HEK293 (cell line): ENCODE measurements at regions not wholly inside any gene's neighbourhood (a gene's known extent, or its start where the extent isn't known, plus 50 kb on each side); places are given as distances from the start of the nearest gene placed in this dataset.

Source experiments
- CTCF ChIA-PET: fragments of 350-600 bp; formaldehyde crosslinking; extraction: SDS; loops from one replicate; lab custom pipeline; 2021; ENCODE audit warnings: antibody characterized with exemption; lab: Yijun Ruan, JAX
- POLR2A ChIA-PET: fragments of 300-600 bp; formaldehyde crosslinking; extraction: SDS; loops from one replicate; lab custom pipeline; 2020; ENCODE audit warnings: antibody characterized with exemption, inconsistent platforms; lab: Yijun Ruan, JAX
- H3K27ac ChIP-seq: fragments of 200-500 bp; sonication (Bioruptor generic); 2 replicates; pipeline ENCODE4 v1.5.1; 2014; ENCODE audit warnings: low read depth, low read length, control low read depth, inconsistent platforms; ENCODE audit errors: extremely low read depth
- H3K36me3 ChIP-seq, 2 experiments: fragments of 200-500 bp in 1 of 2; sonication (Bioruptor generic) in 1 of 2; 1 replicate in 1 of 2; 2 replicates in 1 of 2; pipeline ENCODE4 v1.5.1; 2014 to 2017; ENCODE audit warnings: inconsistent platforms in 2 of 2, low read length in 2 of 2; ENCODE audit not compliant: control insufficient read depth in 2 of 2, insufficient read depth in 1 of 2
- H3K4me1 ChIP-seq: fragments of 200-500 bp; sonication (Bioruptor generic); 2 replicates; pipeline ENCODE4 v1.5.1; 2014; ENCODE audit warnings: mild to moderate bottlenecking, low read length, inconsistent platforms; ENCODE audit not compliant: control insufficient read depth, insufficient read depth
- H3K4me3 ChIP-seq: 2 replicates; pipeline ENCODE4 v1.5.1; 2011; ENCODE audit warnings: low read depth, mild to moderate bottlenecking, control low read depth, low read length, moderate library complexity
- H3K9me3 ChIP-seq: fragments of 200-500 bp; sonication (Bioruptor generic); 2 replicates; pipeline ENCODE4 v1.5.1; 2014; ENCODE audit warnings: low read depth, low read length, inconsistent platforms; ENCODE audit not compliant: control insufficient read depth, insufficient read depth
- FEZF1 ChIP-seq: fragments of 450-650 bp; formaldehyde crosslinking; IDR thresholded peaks from 2 replicates; pipeline ENCODE4 v1.5.1; 2016; ENCODE audit warnings: missing biosample characterization, missing genetic modification characterization
- GLI4 ChIP-seq: fragments of 450-650 bp; formaldehyde crosslinking; IDR thresholded peaks from 2 replicates; pipeline ENCODE4 v1.5.1; 2016; ENCODE audit warnings: missing biosample characterization, missing genetic modification characterization
- GLIS2 ChIP-seq: fragments of 450-650 bp; formaldehyde crosslinking; IDR thresholded peaks from 2 replicates; pipeline ENCODE4 v1.5.1; 2016; ENCODE audit warnings: missing biosample characterization, missing genetic modification characterization
- HOXD13 ChIP-seq: sonication (generic); formaldehyde crosslinking; IDR thresholded peaks from 2 replicates; pipeline ENCODE4 v1.8.0; 2022; ENCODE audit warnings: missing genetic modification reagents, borderline replicate concordance
- KLF8 ChIP-seq: fragments of 450-650 bp; formaldehyde crosslinking; IDR thresholded peaks from 2 replicates; pipeline ENCODE4 v1.5.1; 2016; ENCODE audit warnings: missing biosample characterization, missing genetic modification characterization
- OSR2 ChIP-seq: fragments of 450-650 bp; formaldehyde crosslinking; IDR thresholded peaks from 2 replicates; pipeline ENCODE4 v1.5.1; 2016; ENCODE audit warnings: missing biosample characterization, missing genetic modification characterization
- SALL2 ChIP-seq: fragments of 450-650 bp; formaldehyde crosslinking; IDR thresholded peaks from 2 replicates; pipeline ENCODE4 v1.5.0; 2017; ENCODE audit warnings: missing biosample characterization, mild to moderate bottlenecking, missing genetic modification characterization, borderline replicate concordance
- ZFP69B ChIP-seq: fragments of 450-650 bp; formaldehyde crosslinking; IDR thresholded peaks from 2 replicates; pipeline ENCODE4 v1.5.1; 2016; ENCODE audit warnings: missing biosample characterization, missing genetic modification characterization
- ZNF132 ChIP-seq: fragments of 450-650 bp; formaldehyde crosslinking; IDR thresholded peaks from 2 replicates; pipeline ENCODE4 v1.5.1; 2017; ENCODE audit warnings: missing biosample characterization, missing genetic modification characterization, borderline replicate concordance
- ZNF148 ChIP-seq: fragments of 450-650 bp; formaldehyde crosslinking; IDR thresholded peaks from 2 replicates; pipeline ENCODE4 v1.5.0; 2017; ENCODE audit warnings: missing biosample characterization, missing genetic modification characterization, borderline replicate concordance
- ZNF16 ChIP-seq: fragments of 450-650 bp; formaldehyde crosslinking; IDR thresholded peaks from 2 replicates; pipeline ENCODE4 v1.5.1; 2016; ENCODE audit warnings: low read depth, missing biosample characterization, missing genetic modification characterization
- ZNF404 ChIP-seq: fragments of 450-650 bp; formaldehyde crosslinking; IDR thresholded peaks from 2 replicates; pipeline ENCODE4 v1.5.1; 2017; ENCODE audit warnings: missing biosample characterization, missing genetic modification characterization
- ZNF426 ChIP-seq: fragments of 450-650 bp; formaldehyde crosslinking; IDR thresholded peaks from 2 replicates; pipeline ENCODE4 v1.5.1; 2017; ENCODE audit warnings: missing biosample characterization, missing genetic modification characterization, mild to moderate bottlenecking, inconsistent platforms, moderate library complexity
- ZNF561 ChIP-seq: fragments of 450-650 bp; IDR thresholded peaks from 2 replicates; pipeline ENCODE4 v1.5.1; 2018; ENCODE audit warnings: missing biosample characterization, missing genetic modification characterization, borderline replicate concordance
- ZNF596 ChIP-seq: fragments of 450-650 bp; IDR thresholded peaks from 2 replicates; pipeline ENCODE4 v1.5.0; 2018; ENCODE audit warnings: missing biosample characterization, mild to moderate bottlenecking, missing genetic modification characterization, moderate library complexity
- ZNF621 ChIP-seq: fragments of 450-650 bp; formaldehyde crosslinking; IDR thresholded peaks from 2 replicates; pipeline ENCODE4 v1.5.1; 2017; ENCODE audit warnings: missing biosample characterization, missing genetic modification characterization
- ZSCAN23 ChIP-seq: fragments of 450-650 bp; formaldehyde crosslinking; IDR thresholded peaks from 2 replicates; pipeline ENCODE4 v1.5.1; 2016; ENCODE audit warnings: missing biosample characterization, missing genetic modification characterization
- TF ChIP-seq, protein P1 (sequence below): fragments of 450-650 bp; formaldehyde crosslinking; IDR thresholded peaks from 2 replicates; pipeline ENCODE4 v1.5.1; 2017; ENCODE audit warnings: missing biosample characterization, missing genetic modification characterization
- TF ChIP-seq, protein P2 (sequence below): fragments of 450-650 bp; formaldehyde crosslinking; IDR thresholded peaks from 2 replicates; pipeline ENCODE4 v1.5.1; 2017; ENCODE audit warnings: missing biosample characterization, missing genetic modification characterization
- TF ChIP-seq, protein P3 (sequence below): fragments of 450-650 bp; formaldehyde crosslinking; IDR thresholded peaks from 2 replicates; pipeline ENCODE4 v1.5.1; 2016; ENCODE audit warnings: missing biosample characterization, missing genetic modification characterization
- TF ChIP-seq, protein P4 (sequence below): fragments of 450-650 bp; IDR thresholded peaks from 2 replicates; pipeline ENCODE4 v1.5.1; 2018; ENCODE audit warnings: missing biosample characterization, missing genetic modification characterization
- TF ChIP-seq, protein P5 (sequence below): IDR thresholded peaks from 2 replicates; pipeline ENCODE4 v1.6.1; 2011; ENCODE audit warnings: mild to moderate bottlenecking, low read depth, low read length, borderline replicate concordance
- TF ChIP-seq, protein P6 (sequence below): fragments of 450-650 bp; formaldehyde crosslinking; IDR thresholded peaks from 2 replicates; pipeline ENCODE4 v1.5.1; 2016; ENCODE audit warnings: missing biosample characterization, missing genetic modification characterization

DNA sequence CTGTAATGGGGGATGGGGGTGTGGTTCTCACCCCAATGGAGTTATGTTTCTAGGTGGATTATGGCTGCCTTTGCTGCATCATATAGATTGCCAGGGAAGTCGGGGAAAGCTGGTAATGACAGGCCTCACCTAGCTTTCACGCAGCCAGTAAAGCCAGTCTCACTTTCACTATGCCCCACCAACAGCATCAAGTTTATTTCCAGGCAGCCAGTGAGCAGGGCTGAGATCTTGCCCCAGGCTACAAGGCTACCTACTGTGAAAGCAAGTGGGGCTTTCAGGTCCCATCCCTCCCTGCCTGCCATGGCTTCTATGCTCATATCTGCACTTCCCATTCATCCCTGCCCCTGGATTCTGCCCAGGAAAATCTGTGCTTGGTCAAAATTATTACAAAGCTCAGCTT lies 61.7 kb upstream of the NXPH1 start:
- H3K4me1 ChIP-seq, result no peaks in the 10 kb centered on the region
- TF ChIP-seq, protein P1, sequence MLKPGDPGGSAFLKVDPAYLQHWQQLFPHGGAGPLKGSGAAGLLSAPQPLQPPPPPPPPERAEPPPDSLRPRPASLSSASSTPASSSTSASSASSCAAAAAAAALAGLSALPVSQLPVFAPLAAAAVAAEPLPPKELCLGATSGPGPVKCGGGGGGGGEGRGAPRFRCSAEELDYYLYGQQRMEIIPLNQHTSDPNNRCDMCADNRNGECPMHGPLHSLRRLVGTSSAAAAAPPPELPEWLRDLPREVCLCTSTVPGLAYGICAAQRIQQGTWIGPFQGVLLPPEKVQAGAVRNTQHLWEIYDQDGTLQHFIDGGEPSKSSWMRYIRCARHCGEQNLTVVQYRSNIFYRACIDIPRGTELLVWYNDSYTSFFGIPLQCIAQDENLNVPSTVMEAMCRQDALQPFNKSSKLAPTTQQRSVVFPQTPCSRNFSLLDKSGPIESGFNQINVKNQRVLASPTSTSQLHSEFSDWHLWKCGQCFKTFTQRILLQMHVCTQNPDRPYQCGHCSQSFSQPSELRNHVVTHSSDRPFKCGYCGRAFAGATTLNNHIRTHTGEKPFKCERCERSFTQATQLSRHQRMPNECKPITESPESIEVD (tag by site-specific recombination), result no peak
- no peak for TF ChIP-seq OSR2 (tag by site-specific recombination)
- TF ChIP-seq ZNF596, result no peak
- TF ChIP-seq ZNF16, result no peak
- no peak for TF ChIP-seq ZNF132 (tag by site-specific recombination)
- no peak for TF ChIP-seq GLI4 (tag by site-specific recombination)
- no peak for TF ChIP-seq KLF8 (tag by site-specific recombination)
- TF ChIP-seq ZNF426 (tag by site-specific recombination), result no peak
- TF ChIP-seq, protein P2, sequence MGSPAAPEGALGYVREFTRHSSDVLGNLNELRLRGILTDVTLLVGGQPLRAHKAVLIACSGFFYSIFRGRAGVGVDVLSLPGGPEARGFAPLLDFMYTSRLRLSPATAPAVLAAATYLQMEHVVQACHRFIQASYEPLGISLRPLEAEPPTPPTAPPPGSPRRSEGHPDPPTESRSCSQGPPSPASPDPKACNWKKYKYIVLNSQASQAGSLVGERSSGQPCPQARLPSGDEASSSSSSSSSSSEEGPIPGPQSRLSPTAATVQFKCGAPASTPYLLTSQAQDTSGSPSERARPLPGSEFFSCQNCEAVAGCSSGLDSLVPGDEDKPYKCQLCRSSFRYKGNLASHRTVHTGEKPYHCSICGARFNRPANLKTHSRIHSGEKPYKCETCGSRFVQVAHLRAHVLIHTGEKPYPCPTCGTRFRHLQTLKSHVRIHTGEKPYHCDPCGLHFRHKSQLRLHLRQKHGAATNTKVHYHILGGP (tag by site-specific recombination), result no peak
- CTCF ChIA-PET, result interaction anchor here (0.7 kb wide), 1 partner anchor 21 kb away, joined by 3 read pairs; no protein-coding TSS in a partner anchor
- H3K4me3 ChIP-seq, result no peak overlapping the region
- H3K27ac ChIP-seq, result no peak overlapping the region
- no peaks in the 10 kb centered on the region for H3K9me3 ChIP-seq
- H3K36me3 ChIP-seq, result no peaks in the 10 kb centered on the region
- POLR2A ChIA-PET, result no interaction called here

- ChIA-PET POLR2A (no interaction called here), CTCF (interaction anchor here (0.7 kb wide), 1 partner anchor 1151 kb away, joined by 3 read pairs; no protein-coding TSS in a partner anchor)
- Histone ChIP-seq H3K4me3 (no peak overlapping the region), H3K36me3 (no peaks in the 10 kb centered on the region), H3K9me3 (no peaks in the 10 kb centered on the region), H3K4me1 (no peaks in the 10 kb centered on the region), H3K27ac (no peak overlapping the region)
- TF ChIP-seq ZFP69B (no peak), GLIS2 (tag by site-specific recombination) (no peak), HOXD13 (CRISPR knock-in tag) (no peak), ZNF148 (tag by site-specific recombination) (no peak), ZNF561 (no peak), SALL2 (tag by site-specific recombination) (no peak), FEZF1 (tag by site-specific recombination) (no peak), ZNF404 (no peak), ZSCAN23 (tag by site-specific recombination) (no peak), ZNF621 (tag by site-specific recombination) (no peak)
- TF ChIP-seq, protein P3, sequence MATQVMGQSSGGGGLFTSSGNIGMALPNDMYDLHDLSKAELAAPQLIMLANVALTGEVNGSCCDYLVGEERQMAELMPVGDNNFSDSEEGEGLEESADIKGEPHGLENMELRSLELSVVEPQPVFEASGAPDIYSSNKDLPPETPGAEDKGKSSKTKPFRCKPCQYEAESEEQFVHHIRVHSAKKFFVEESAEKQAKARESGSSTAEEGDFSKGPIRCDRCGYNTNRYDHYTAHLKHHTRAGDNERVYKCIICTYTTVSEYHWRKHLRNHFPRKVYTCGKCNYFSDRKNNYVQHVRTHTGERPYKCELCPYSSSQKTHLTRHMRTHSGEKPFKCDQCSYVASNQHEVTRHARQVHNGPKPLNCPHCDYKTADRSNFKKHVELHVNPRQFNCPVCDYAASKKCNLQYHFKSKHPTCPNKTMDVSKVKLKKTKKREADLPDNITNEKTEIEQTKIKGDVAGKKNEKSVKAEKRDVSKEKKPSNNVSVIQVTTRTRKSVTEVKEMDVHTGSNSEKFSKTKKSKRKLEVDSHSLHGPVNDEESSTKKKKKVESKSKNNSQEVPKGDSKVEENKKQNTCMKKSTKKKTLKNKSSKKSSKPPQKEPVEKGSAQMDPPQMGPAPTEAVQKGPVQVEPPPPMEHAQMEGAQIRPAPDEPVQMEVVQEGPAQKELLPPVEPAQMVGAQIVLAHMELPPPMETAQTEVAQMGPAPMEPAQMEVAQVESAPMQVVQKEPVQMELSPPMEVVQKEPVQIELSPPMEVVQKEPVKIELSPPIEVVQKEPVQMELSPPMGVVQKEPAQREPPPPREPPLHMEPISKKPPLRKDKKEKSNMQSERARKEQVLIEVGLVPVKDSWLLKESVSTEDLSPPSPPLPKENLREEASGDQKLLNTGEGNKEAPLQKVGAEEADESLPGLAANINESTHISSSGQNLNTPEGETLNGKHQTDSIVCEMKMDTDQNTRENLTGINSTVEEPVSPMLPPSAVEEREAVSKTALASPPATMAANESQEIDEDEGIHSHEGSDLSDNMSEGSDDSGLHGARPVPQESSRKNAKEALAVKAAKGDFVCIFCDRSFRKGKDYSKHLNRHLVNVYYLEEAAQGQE, result no peak
- TF ChIP-seq, protein P4, sequence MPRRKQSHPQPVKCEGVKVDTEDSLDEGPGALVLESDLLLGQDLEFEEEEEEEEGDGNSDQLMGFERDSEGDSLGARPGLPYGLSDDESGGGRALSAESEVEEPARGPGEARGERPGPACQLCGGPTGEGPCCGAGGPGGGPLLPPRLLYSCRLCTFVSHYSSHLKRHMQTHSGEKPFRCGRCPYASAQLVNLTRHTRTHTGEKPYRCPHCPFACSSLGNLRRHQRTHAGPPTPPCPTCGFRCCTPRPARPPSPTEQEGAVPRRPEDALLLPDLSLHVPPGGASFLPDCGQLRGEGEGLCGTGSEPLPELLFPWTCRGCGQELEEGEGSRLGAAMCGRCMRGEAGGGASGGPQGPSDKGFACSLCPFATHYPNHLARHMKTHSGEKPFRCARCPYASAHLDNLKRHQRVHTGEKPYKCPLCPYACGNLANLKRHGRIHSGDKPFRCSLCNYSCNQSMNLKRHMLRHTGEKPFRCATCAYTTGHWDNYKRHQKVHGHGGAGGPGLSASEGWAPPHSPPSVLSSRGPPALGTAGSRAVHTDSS (tag by site-specific recombination), result no peak
- TF ChIP-seq, protein P5, sequence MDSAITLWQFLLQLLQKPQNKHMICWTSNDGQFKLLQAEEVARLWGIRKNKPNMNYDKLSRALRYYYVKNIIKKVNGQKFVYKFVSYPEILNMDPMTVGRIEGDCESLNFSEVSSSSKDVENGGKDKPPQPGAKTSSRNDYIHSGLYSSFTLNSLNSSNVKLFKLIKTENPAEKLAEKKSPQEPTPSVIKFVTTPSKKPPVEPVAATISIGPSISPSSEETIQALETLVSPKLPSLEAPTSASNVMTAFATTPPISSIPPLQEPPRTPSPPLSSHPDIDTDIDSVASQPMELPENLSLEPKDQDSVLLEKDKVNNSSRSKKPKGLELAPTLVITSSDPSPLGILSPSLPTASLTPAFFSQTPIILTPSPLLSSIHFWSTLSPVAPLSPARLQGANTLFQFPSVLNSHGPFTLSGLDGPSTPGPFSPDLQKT, result no peak
- TF ChIP-seq, protein P6, sequence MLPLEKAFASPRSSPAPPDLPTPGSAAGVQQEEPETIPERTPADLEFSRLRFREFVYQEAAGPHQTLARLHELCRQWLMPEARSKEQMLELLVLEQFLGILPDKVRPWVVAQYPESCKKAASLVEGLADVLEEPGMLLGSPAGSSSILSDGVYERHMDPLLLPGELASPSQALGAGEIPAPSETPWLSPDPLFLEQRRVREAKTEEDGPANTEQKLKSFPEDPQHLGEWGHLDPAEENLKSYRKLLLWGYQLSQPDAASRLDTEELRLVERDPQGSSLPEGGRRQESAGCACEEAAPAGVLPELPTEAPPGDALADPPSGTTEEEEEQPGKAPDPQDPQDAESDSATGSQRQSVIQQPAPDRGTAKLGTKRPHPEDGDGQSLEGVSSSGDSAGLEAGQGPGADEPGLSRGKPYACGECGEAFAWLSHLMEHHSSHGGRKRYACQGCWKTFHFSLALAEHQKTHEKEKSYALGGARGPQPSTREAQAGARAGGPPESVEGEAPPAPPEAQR (tag by site-specific recombination), result no peak
These were observed 59.6 kb upstream of the NXPH1 start for GRCh38 chr7:8373851-8374250.
